Lung (tissue), 11 donors: ENCODE measurements at regions not wholly inside any gene's neighbourhood (a gene's known extent, or its start where the extent isn't known, plus 50 kb on each side); places are given as distances from the start of the nearest gene placed in this dataset.

Experiments
- ATAC-seq: fragments of 200-7000 bp; cut with Tn5 transposase; one replicate; pipeline ENCODE4 v1.9.1; 2020; ENCODE audit warnings: moderate number of reproducible peaks; ENCODE audit not compliant: insufficient read depth, low FRiP score
- DNase-seq, 3 donors: peaks; one replicate each; pipeline ENCODE4 v3.0.0-alpha.2; 2013 to 2017
- H3K27ac ChIP-seq, 2 donors: one replicate each; pipeline ENCODE4 v1.5.1; 2013; ENCODE audit warnings: mild to moderate bottlenecking in 2 of 2, moderate library complexity in 2 of 2, control low read depth in 1 of 2, inconsistent platforms in 1 of 2, low read depth in 1 of 2, low read length in 1 of 2
- H3K27me3 ChIP-seq, 3 donors: one replicate each; pipeline ENCODE4 v1.5.1; 2013; ENCODE audit warnings: low read length in 2 of 3; ENCODE audit not compliant: control insufficient read depth in 3 of 3, insufficient read depth in 3 of 3
- H3K36me3 ChIP-seq, 4 donors: one replicate each; pipeline ENCODE4 v1.5.1; 2013; ENCODE audit warnings: low read length in 4 of 4, mild to moderate bottlenecking in 1 of 4, moderate library complexity in 1 of 4; ENCODE audit not compliant: control insufficient read depth in 4 of 4, insufficient read depth in 4 of 4
- H3K4me1 ChIP-seq, 5 donors: one replicate each; pipeline ENCODE4 v1.5.1; 2013; ENCODE audit warnings: low read length in 5 of 5, mild to moderate bottlenecking in 2 of 5, moderate library complexity in 1 of 5; ENCODE audit not compliant: control insufficient read depth in 5 of 5, insufficient read depth in 5 of 5
- H3K4me3 ChIP-seq: one replicate; pipeline ENCODE4 v1.5.1; 2013; ENCODE audit warnings: mild to moderate bottlenecking, control low read depth, moderate library complexity
- H3K9ac ChIP-seq, 2 donors: one replicate each; pipeline ENCODE4 v1.5.1; 2013; ENCODE audit warnings: low read length in 2 of 2, control low read depth in 1 of 2; ENCODE audit not compliant: insufficient read depth in 1 of 2
- H3K9me3 ChIP-seq, 4 donors: one replicate each; pipeline ENCODE4 v1.5.1; 2013; ENCODE audit warnings: low read length in 3 of 4, mild to moderate bottlenecking in 1 of 4, moderate library complexity in 1 of 4; ENCODE audit not compliant: control insufficient read depth in 4 of 4, insufficient read depth in 3 of 4
- CTCF ChIP-seq: IDR thresholded peaks from 2 replicates; pipeline ENCODE4 v1.5.1; 2012; ENCODE audit warnings: mild to moderate bottlenecking; ENCODE audit errors: control extremely low read depth, extremely low read depth
- WGBS, 2 donors: extraction: QIAGEN DNeasy Blood & Tissue Kit; methylation state at CpG; one replicate each; pipeline ENCODE4 v1.1.7; 2013; 5-methylcytosine and 5-hydroxymethylcytosine counted together
- donor health status: control.
- donor health status: control.
- donor health status: Bipolar disorder and iron deficiency.
- donor health status: healthy.
- donor health status: DM: yes; HTN: yes; CAD: no.

- Histone ChIP-seq H3K4me1 (peaks cover 0 to 12% (median 0%) of the 10 kb centered on the region in 5 donors), H3K27me3 (no peaks in the 10 kb centered on the region), H3K36me3 (no peaks in the 10 kb centered on the region), H3K9ac (no peak overlapping the region), H3K27ac (no peak overlapping the region), H3K9me3 (no peaks in the 10 kb centered on the region), H3K4me3 (no peak overlapping the region)
- no peak for TF ChIP-seq CTCF
- ATAC-seq (no peak), DNase-seq (no peak)
- WGBS, 2 donors, result 86 to 88% methylated on average over 4 of the region's 4 CpGs
Measured at GRCh38 chr14:22462923-22463322, 126.1 kb downstream of the DAD1 start.

GRCh38 chr14:22460461-22461195, 128.4 kb downstream of the DAD1 start:
- DNase-seq, result peak in 2 of 3 donors; percentile 24 to 58
- WGBS, 2 donors, result 21 to 42% methylated on average over 4 of the region's 4 CpGs
- Histone ChIP-seq H3K4me1 (peaks cover 0 to 12% (median 2%) of the 10 kb centered on the region in 5 donors), H3K9me3 (no peaks in the 10 kb centered on the region), H3K4me3 (no peak overlapping the region), H3K9ac (no peak overlapping the region), H3K36me3 (no peaks in the 10 kb centered on the region), H3K27ac (no peak overlapping the region), H3K27me3 (no peaks in the 10 kb centered on the region)
- ATAC-seq, result peak; percentile 80
- no peak for TF ChIP-seq CTCF

- TF ChIP-seq CTCF, result no peak
- ATAC-seq, result no peak
- Histone ChIP-seq H3K27ac (no peak overlapping the region), H3K27me3 (no peaks in the 10 kb centered on the region), H3K4me3 (no peak overlapping the region), H3K36me3 (no peaks in the 10 kb centered on the region), H3K4me1 (peaks cover 0 to 12% (median 2%) of the 10 kb centered on the region in 5 donors), H3K9me3 (no peaks in the 10 kb centered on the region), H3K9ac (no peak overlapping the region)
- 99 to 100% methylated on average over 2 of the region's 2 CpGs for WGBS, 2 donors
- no peak for DNase-seq
Measured at GRCh38 chr14:22458737-22459136, 130.3 kb downstream of the DAD1 start.
